WERI-Rb-1 (cell line): ENCODE measurements at regions not wholly inside any gene's neighbourhood (a gene's known extent, or its start where the extent isn't known, plus 50 kb on each side); places are given as distances from the start of the nearest gene placed in this dataset.

Experiments used
- DNase-seq: peaks from one replicate; pipeline ENCODE4 v3.0.0-alpha.2; 2020
- H3K27ac ChIP-seq: fragments of 250-450 bp; sonication (Bioruptor Pico); 2 replicates; pipeline ENCODE4 v1.5.1; 2020; ENCODE audit warnings: mild to moderate bottlenecking, moderate library complexity
- H3K27me3 ChIP-seq: fragments of 250-450 bp; sonication (Bioruptor Pico); 2 replicates; pipeline ENCODE4 v1.5.1; 2021; ENCODE audit warnings: mild to moderate bottlenecking, low read depth, moderate library complexity; ENCODE audit not compliant: insufficient read depth, severe bottlenecking
- H3K36me3 ChIP-seq: fragments of 250-450 bp; sonication (Bioruptor Pico); 2 replicates; pipeline ENCODE4 v1.5.1; 2020; ENCODE audit warnings: mild to moderate bottlenecking, moderate library complexity
- H3K4me3 ChIP-seq: 2 replicates; pipeline ENCODE4 v1.5.1; 2011; ENCODE audit warnings: low read depth, mild to moderate bottlenecking, control low read depth, low read length
- H3K9me3 ChIP-seq: fragments of 250-450 bp; sonication (Bioruptor Pico); 2 replicates; pipeline ENCODE4 v1.5.1; 2021; ENCODE audit warnings: mild to moderate bottlenecking, moderate library complexity; ENCODE audit not compliant: severe bottlenecking
- TF ChIP-seq, protein P1 (sequence below): IDR thresholded peaks from 2 replicates; pipeline ENCODE4 v1.5.1; 2011; ENCODE audit warnings: low read depth, mild to moderate bottlenecking, control low read depth, inconsistent platforms, low read length

GRCh38 chr7:110347081-110347480 lies 743.8 kb upstream of the LRRN3 start:
- Histone ChIP-seq H3K4me3 (no peak overlapping the region), H3K27ac (no peak overlapping the region), H3K36me3 (no peaks in the 10 kb centered on the region), H3K27me3 (no peaks in the 10 kb centered on the region), H3K9me3 (peaks cover 3% of the 10 kb centered on the region)
- DNase-seq: no peak
- TF ChIP-seq, protein P1, sequence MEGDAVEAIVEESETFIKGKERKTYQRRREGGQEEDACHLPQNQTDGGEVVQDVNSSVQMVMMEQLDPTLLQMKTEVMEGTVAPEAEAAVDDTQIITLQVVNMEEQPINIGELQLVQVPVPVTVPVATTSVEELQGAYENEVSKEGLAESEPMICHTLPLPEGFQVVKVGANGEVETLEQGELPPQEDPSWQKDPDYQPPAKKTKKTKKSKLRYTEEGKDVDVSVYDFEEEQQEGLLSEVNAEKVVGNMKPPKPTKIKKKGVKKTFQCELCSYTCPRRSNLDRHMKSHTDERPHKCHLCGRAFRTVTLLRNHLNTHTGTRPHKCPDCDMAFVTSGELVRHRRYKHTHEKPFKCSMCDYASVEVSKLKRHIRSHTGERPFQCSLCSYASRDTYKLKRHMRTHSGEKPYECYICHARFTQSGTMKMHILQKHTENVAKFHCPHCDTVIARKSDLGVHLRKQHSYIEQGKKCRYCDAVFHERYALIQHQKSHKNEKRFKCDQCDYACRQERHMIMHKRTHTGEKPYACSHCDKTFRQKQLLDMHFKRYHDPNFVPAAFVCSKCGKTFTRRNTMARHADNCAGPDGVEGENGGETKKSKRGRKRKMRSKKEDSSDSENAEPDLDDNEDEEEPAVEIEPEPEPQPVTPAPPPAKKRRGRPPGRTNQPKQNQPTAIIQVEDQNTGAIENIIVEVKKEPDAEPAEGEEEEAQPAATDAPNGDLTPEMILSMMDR: no peak

- Histone ChIP-seq H3K9me3 (no peaks in the 10 kb centered on the region), H3K27me3 (no peaks in the 10 kb centered on the region), H3K27ac (no peak overlapping the region), H3K4me3 (no peak overlapping the region), H3K36me3 (no peaks in the 10 kb centered on the region)
- no peak for DNase-seq
- TF ChIP-seq, protein P1: no peak
Measured at GRCh38 chr7:110356438-110356837, 734.5 kb upstream of the LRRN3 start.

DNA sequence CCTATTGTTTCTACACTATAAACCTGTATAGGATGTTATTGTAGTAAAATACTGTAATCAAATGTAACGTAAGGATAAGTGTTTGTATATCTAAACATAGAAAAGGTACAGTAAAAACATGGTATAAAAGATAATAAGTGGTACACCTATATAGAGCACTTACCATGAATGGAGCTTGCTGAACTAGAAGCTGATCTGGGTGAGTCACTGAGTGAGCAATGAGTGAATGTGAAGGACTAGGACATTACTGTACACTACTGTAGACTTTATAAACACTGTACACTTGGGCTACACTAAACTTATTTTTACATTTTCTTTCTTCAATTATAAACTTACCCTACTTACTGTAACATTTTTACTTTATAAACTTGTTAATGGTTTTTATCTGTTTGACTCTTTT lies 732.9 kb upstream of the LRRN3 start:
- TF ChIP-seq, protein P1: no peak
- H3K4me3 ChIP-seq: no peak overlapping the region
- no peaks in the 10 kb centered on the region for H3K36me3 ChIP-seq
- H3K27me3 ChIP-seq: no peaks in the 10 kb centered on the region
- no peak for DNase-seq
- H3K27ac ChIP-seq: no peak overlapping the region
- no peaks in the 10 kb centered on the region for H3K9me3 ChIP-seq

GRCh38 chr7:110371709-110372108 lies 719.2 kb upstream of the LRRN3 start:
- Histone ChIP-seq H3K4me3 (no peak overlapping the region), H3K27ac (no peak overlapping the region), H3K36me3 (no peaks in the 10 kb centered on the region), H3K9me3 (no peaks in the 10 kb centered on the region), H3K27me3 (no peaks in the 10 kb centered on the region)
- no peak for DNase-seq
- TF ChIP-seq, protein P1: no peak

DNA sequence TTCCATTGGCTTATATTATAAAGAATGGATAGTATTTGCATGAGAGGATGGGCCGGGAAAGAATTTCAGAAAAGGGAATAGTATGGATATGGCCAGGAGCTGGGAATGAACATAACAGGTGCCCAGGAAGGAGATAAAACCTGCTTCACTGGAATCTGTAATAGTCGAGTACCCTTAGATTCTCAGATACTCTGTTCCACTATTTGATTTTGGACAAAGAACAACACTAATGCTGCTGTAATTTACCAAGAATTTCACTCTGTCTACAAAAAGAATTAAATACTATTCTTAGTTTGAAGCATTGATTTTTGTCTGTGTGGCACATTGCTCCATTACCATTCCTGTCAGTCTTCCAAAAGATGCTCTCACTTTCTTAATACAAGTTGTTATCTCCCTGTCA lies 718.2 kb upstream of the LRRN3 start:
- Histone ChIP-seq H3K27ac (no peak overlapping the region), H3K9me3 (no peaks in the 10 kb centered on the region), H3K36me3 (no peaks in the 10 kb centered on the region), H3K4me3 (no peak overlapping the region), H3K27me3 (no peaks in the 10 kb centered on the region)
- no peak for DNase-seq
- TF ChIP-seq, protein P1: no peak

GRCh38 chr7:110373416-110373815 lies 717.5 kb upstream of the LRRN3 start:
- no peaks in the 10 kb centered on the region for H3K36me3 ChIP-seq
- no peaks in the 10 kb centered on the region for H3K9me3 ChIP-seq
- H3K27me3 ChIP-seq: no peaks in the 10 kb centered on the region
- no peak overlapping the region for H3K27ac ChIP-seq
- DNase-seq: no peak
- H3K4me3 ChIP-seq: no peak overlapping the region
- TF ChIP-seq, protein P1: no peak
